Endothelial cell of umbilical vein (primary cell): ENCODE measurements at regions not wholly inside any gene's neighbourhood (a gene's known extent, or its start where the extent isn't known, plus 50 kb on each side); places are given as distances from the start of the nearest gene placed in this dataset.

Experiments
- BruUV-seq: library from RNA; stranded (reverse); fragments of 400-500 nt; replicated peaks from 2 replicates; lab custom pipeline; 2021; lab: Mats Ljungman, UMichigan
- CTCF ChIA-PET: fragments of 300-600, 350-600 bp; sonication (Branson Sonifier 250); formaldehyde crosslinking; loops from one replicate; lab custom pipeline; 2021; ENCODE audit warnings: antibody characterized with exemption, inconsistent platforms; lab: Charles Lee
- POLR2A ChIA-PET: fragments of 300-600, 350-600 bp; sonication (Branson Sonifier 250); formaldehyde crosslinking; loops from one replicate; lab custom pipeline; 2021; ENCODE audit warnings: antibody characterized with exemption, inconsistent platforms; lab: Charles Lee
- DNase-seq: peaks from one replicate; pipeline ENCODE4 v3.0.0-alpha.2; 2011; ENCODE audit warnings: low read depth, low spot score
- FAIRE-seq: peaks from 2 replicates; lab custom pipeline; 2011; peaks lifted over from hg19 to GRCh38; lab: Jason Lieb, UNC
- H2AFZ ChIP-seq: 2 replicates; pipeline ENCODE4 v1.6.0; 2012; ENCODE audit warnings: low read depth, low read length, control low read depth, inconsistent platforms
- H3K27ac ChIP-seq: 2 replicates; pipeline ENCODE4 v1.5.1; 2011; ENCODE audit warnings: low read depth, mild to moderate bottlenecking, control low read depth, low read length, moderate library complexity; ENCODE audit not compliant: insufficient read depth
- H3K27me3 ChIP-seq, 2 experiments: 2 replicates each; pipeline versions ENCODE4 v1.6.0 to v1.6.1; 2011; ENCODE audit warnings: low read length in 2 of 2, mixed read lengths in 1 of 2; ENCODE audit not compliant: control insufficient read depth in 2 of 2, insufficient read depth in 2 of 2
- H3K36me3 ChIP-seq, 2 experiments: 2 replicates in 1 of 2; 3 replicates in 1 of 2; pipeline ENCODE4 v1.5.1; 2011; ENCODE audit warnings: low read length in 2 of 2, mild to moderate bottlenecking in 1 of 2, moderate library complexity in 1 of 2; ENCODE audit not compliant: control insufficient read depth in 2 of 2, insufficient read depth in 2 of 2; ENCODE audit errors: extremely low read depth in 1 of 2
- H3K4me1 ChIP-seq: 3 replicates; pipeline ENCODE4 v1.5.1; 2011; ENCODE audit warnings: mild to moderate bottlenecking, low read length; ENCODE audit not compliant: control insufficient read depth, insufficient read depth; ENCODE audit errors: extremely low read depth
- H3K4me2 ChIP-seq: 2 replicates; pipeline ENCODE4 v1.6.1; 2011; ENCODE audit warnings: low read length, control low read depth, mixed read lengths; ENCODE audit not compliant: insufficient read depth
- H3K4me3 ChIP-seq, 3 experiments: fragments of 200-600 bp in 1 of 3; sonication (generic), shearing (Covaris generic) in 1 of 3; replicated peaks in 1 of 3; 2 replicates each; pipeline ENCODE4 v1.5.1; 2011 to 2016; ENCODE audit warnings: control low read depth in 3 of 3, low read length in 3 of 3, mild to moderate bottlenecking in 2 of 3, inconsistent platforms in 1 of 3, low read depth in 1 of 3, moderate library complexity in 1 of 3; ENCODE audit not compliant: insufficient read depth in 1 of 3
- H3K79me2 ChIP-seq: 2 replicates; pipeline ENCODE4 v1.6.0; 2012; ENCODE audit warnings: low read length, inconsistent platforms; ENCODE audit not compliant: control insufficient read depth, insufficient read depth
- H3K9ac ChIP-seq: replicated peaks from 2 replicates; pipeline ENCODE3; 2011; ENCODE audit warnings: low read length, control low read depth; ENCODE audit not compliant: insufficient read depth; ENCODE audit errors: extremely low read depth
- H3K9me1 ChIP-seq: replicated peaks from 3 replicates; pipeline ENCODE4 v1.6.0; 2011; ENCODE audit warnings: mild to moderate bottlenecking, low read length; ENCODE audit not compliant: control insufficient read depth, insufficient read depth; ENCODE audit errors: extremely low read depth
- H3K9me3 ChIP-seq: replicated peaks from 2 replicates; pipeline ENCODE4 v1.5.1; 2012; ENCODE audit warnings: low read length, inconsistent platforms; ENCODE audit not compliant: control insufficient read depth, insufficient read depth
- H4K20me1 ChIP-seq: replicated peaks from 2 replicates; pipeline ENCODE3; 2011; ENCODE audit warnings: mild to moderate bottlenecking, low read length; ENCODE audit not compliant: control insufficient read depth, insufficient read depth; ENCODE audit errors: extremely low read depth
- EZH2 ChIP-seq: IDR thresholded peaks from 2 replicates; pipeline ENCODE4 v1.6.1; 2012; ENCODE audit warnings: borderline replicate concordance, low read depth, mild to moderate bottlenecking, moderate library complexity, low read length, inconsistent platforms; ENCODE audit not compliant: severe bottlenecking
- JUN ChIP-seq: IDR thresholded peaks from 2 replicates; pipeline ENCODE4 v1.6.1; 2011; ENCODE audit warnings: borderline replicate concordance, low read depth; ENCODE audit not compliant: insufficient read length, insufficient read depth
- MYC ChIP-seq: IDR thresholded peaks from one replicate; pipeline ENCODE4 v1.6.1; 2011; ENCODE audit warnings: mild to moderate bottlenecking, low read depth, low read length
- dilution Hi-C: fragments of 300-500 bp; cut with MboI; formaldehyde crosslinking; loops from one replicate; pipeline ENCODE4 v1.15.0; 2019; ENCODE audit warnings: low sequenced_read_pairs; ENCODE audit not compliant: extremely low pct_ligation_motif_present
- intact Hi-C: fragments of 100-400 bp; cut with micrococcal nuclease; formaldehyde crosslinking; loops from one replicate; pipeline ENCODE4 v1.10.0; 2022
- TF ChIP-seq, protein P1 (sequence below), 2 donors: IDR thresholded peaks; 1 replicate in 1 of 2; 2 replicates in 1 of 2; pipeline ENCODE4 v1.5.1; 2011; ENCODE audit warnings: low read length in 2 of 2, mild to moderate bottlenecking in 2 of 2, moderate library complexity in 2 of 2, control low read depth in 1 of 2, inconsistent platforms in 1 of 2, low read depth in 1 of 2; ENCODE audit not compliant: insufficient read depth in 1 of 2; ENCODE audit errors: extremely low read depth in 1 of 2
- TF ChIP-seq, protein P2 (sequence below): IDR thresholded peaks from 2 replicates; pipeline ENCODE4 v1.6.1; 2011; ENCODE audit not compliant: insufficient read depth, insufficient read length

DNA sequence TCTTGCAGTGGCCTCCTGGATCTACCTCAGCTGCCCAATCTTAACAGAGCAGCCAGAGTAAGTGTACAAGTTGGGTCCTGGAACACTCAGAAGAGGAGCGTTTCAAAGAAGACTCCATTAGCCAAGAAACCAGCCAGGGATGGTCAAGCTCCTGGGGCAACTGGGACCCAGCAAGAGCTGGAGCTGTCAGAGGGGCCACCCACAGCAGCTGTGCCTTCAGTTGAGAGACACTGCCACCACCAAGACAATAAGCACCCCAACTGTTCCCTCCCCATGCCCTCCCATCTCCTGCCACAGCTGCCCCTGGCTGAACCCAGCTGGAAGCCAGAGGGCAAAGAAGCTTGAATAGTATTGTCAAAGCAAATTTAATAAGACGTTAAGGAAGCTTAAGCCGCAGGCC is 110.6 kb upstream of the TLE3 start:
- Histone ChIP-seq H4K20me1 (no peaks in the 10 kb centered on the region), H3K36me3 (no peaks in the 10 kb centered on the region)
- POLR2A ChIA-PET: no interaction called here

DNA sequence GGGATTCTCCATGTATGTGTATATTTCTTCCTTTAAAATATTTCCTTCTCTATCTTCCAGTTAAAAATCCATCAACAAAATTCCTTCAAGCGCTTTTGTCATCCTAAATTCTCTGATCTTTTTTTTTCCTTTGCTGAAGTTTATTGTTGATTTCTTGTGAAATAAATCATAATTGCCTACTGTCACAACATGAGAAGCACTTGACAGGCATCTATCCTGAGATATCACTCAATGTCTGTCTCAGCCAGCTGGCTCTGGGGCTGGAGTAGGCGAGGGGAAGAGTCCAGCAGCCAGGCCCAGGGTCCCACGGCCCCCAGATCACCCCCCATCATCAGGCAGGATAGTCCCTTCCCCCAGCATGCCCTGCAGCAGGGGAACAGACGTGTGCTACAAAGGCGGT is 109.0 kb upstream of the TLE3 start:
- dilution Hi-C loops (no loop called here), intact Hi-C loops (no loop called here)
- Histone ChIP-seq H3K9me3 (no peaks in the 10 kb centered on the region), H3K9ac (no peak overlapping the region), H2AFZ (no peak overlapping the region), H3K4me2 (no peak overlapping the region), H3K27ac (no peak overlapping the region), H3K4me1 (no peaks in the 10 kb centered on the region), H3K27me3 (peaks cover 5 to 7% of the 10 kb centered on the region in 2 experiments), H4K20me1 (no peaks in the 10 kb centered on the region), H3K9me1 (no peaks in the 10 kb centered on the region), H3K36me3 (no peaks in the 10 kb centered on the region), H3K4me3 (no peak overlapping the region), H3K79me2 (no peaks in the 10 kb centered on the region)
- TF ChIP-seq EZH2: no peak
- TF ChIP-seq MYC: no peak
- CTCF ChIA-PET: no interaction called here
- DNase-seq (no peak), FAIRE-seq (no peak)
- POLR2A ChIA-PET: no interaction called here
- BruUV-seq: no TSS peak

More for the DNA sequence above, 110.6 kb upstream of the TLE3 start:
- Histone ChIP-seq H3K9me3 (no peaks in the 10 kb centered on the region), H3K4me1 (no peaks in the 10 kb centered on the region), H3K27ac (no peak overlapping the region), H3K4me2 (no peak overlapping the region), H3K9ac (no peak overlapping the region), H3K4me3 (no peak overlapping the region), H3K27me3 (peaks cover 3 to 7% of the 10 kb centered on the region in 2 experiments), H2AFZ (no peak overlapping the region), H3K79me2 (no peaks in the 10 kb centered on the region), H3K9me1 (no peaks in the 10 kb centered on the region)
- dilution Hi-C loops (no loop called here), intact Hi-C loops (no loop called here)
- CTCF ChIA-PET: no interaction called here
- no peak for FAIRE-seq
- TF ChIP-seq, protein P1, sequence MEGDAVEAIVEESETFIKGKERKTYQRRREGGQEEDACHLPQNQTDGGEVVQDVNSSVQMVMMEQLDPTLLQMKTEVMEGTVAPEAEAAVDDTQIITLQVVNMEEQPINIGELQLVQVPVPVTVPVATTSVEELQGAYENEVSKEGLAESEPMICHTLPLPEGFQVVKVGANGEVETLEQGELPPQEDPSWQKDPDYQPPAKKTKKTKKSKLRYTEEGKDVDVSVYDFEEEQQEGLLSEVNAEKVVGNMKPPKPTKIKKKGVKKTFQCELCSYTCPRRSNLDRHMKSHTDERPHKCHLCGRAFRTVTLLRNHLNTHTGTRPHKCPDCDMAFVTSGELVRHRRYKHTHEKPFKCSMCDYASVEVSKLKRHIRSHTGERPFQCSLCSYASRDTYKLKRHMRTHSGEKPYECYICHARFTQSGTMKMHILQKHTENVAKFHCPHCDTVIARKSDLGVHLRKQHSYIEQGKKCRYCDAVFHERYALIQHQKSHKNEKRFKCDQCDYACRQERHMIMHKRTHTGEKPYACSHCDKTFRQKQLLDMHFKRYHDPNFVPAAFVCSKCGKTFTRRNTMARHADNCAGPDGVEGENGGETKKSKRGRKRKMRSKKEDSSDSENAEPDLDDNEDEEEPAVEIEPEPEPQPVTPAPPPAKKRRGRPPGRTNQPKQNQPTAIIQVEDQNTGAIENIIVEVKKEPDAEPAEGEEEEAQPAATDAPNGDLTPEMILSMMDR (IDR thresholded peaks at IDR 0.05; ENCODE audit: extremely low read depth in 1 of 2, insufficient read depth in 1 of 2, low read depth in 1 of 2, low read length in 2 of 2): no peak
- no peak for TF ChIP-seq EZH2
- TF ChIP-seq, protein P2, sequence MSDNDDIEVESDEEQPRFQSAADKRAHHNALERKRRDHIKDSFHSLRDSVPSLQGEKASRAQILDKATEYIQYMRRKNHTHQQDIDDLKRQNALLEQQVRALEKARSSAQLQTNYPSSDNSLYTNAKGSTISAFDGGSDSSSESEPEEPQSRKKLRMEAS: no peak
- no peak for TF ChIP-seq JUN
- no peak for TF ChIP-seq MYC
- BruUV-seq: no TSS peak
- no peak for DNase-seq
